Activated CD4-positive, CD25-positive, alpha-beta regulatory T cell treated with anti-CD3 and anti-CD28 coated beads, Interleukin-2, amount 50 U/mL, for 72 hours (primary cell): ENCODE measurements at regions not wholly inside any gene's neighbourhood (a gene's known extent, or its start where the extent isn't known, plus 50 kb on each side); places are given as distances from the start of the nearest gene placed in this dataset.
A peak's percentile ranks its signal among the peaks of the same experiment; 100 is the strongest.

ENCODE experiments used
- DNase-seq: peaks from one replicate; pipeline ENCODE4 v3.0.0; 2021

DNA sequence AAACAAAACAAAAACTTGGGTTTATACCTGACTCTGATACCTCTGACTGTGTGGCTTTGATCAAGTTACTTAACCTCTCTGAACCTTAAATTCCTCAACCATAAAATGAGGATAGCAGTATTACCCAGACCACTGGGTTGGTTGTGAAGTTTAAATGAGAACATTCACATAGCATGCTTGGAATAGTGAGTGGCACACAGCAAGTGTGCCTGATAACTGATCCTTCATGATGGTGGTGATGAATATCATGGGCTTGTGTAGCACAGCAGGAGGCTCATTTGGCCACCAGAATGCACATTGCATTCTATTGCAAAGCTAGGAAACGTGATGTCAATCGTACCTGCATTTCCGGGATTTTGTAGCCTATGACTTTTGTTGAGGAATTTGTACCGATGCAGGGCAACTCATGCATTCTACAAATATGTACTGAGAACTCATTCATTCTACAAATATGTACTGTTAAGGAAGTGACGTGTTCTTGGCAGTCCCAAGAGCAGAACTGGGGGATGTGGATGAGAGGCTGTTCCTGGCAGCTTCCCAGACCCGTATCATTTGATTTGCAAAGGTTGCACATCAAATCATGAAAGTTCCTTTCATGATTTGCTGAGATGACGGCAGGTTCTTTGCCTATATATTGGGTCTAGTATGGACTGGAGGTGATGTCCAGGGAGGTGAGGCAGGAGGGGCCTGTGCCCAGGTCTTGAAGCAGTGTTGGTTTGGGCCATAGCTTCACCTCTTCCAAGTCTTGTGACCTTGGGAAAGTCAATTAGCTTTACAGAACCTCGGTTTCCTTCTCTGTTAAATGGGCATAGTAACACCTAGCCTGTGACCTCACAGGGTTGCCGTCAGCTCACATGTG lies 94.6 kb upstream of the SMNDC1 start:
- DNase-seq = no peak

DNA sequence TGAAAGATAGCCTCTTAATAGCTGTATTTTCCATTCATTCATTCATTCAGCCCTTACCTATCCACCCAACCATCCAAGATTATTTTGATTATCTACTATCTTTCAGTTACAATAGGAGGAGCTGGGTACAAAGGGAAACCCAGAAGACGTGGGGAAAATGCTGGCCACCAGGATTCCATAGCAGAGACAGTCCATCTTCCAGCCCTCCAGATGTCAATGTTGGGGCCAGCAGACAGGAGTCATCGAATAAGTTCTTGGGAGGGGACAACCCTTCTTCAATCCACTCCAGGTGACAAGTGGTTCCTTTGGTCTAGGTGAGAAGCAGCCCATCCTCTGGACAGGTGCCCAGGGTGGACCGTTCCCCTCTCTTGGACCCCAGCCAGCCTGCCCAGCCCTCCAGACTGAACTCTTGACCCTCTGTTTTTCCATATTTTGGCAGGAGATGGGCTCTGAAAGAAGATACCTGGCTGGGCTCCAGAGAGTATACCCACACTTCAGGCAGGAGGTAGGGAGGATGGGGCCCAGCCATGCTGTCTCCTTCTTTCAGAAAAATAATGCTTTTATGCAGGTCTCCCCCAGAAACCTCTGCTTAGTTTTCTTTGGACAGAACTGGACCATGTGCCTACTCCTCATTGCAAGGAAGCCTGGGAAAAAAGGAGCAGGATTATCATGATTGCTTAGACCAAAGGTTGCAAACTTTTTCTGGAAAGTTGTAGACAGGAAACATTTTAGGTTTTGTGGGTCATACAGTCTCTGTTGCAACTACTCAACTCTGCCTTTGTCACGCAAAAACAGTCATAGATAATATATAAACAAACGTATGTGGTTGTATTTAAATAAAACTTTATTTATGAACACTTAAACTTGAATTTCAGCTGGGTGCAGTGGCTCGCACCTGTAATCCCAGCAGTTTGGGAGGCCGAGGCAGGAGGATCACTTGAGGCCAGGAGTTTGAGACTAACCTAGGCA lies 95.5 kb upstream of the SMNDC1 start:
- no peak for DNase-seq

DNA sequence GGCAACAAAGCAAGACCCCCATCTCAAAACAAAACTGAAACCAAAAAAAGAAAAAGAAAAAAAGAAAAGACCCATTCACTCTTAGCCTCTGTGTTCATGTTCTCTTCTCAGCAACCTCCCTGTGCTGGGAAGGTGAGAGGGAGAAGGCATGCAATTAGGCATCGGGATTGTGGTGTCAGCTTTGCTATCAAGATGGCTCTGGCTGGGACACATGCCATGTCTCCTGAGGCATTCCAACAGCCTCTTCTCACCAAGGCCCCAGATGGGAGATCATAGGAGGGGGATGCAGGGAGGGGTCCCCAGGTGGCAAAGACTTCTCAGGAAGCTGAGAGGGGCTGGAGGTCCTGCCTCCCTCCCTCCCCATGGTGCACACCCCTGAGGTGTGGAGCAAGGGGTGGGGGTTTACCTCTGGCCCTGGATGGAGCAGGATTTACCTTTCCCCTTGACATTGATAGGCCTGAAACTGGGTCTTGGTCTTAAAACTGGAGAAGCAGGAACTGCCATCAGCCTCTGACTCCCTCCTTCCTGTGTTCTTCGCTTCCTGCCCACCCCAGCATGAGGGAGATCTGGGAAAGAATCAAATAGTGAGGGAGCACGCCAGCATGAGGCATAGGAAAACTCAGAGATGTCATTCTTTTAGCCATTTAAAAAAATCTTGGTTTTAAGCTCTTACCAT lies 96.2 kb upstream of the DUSP5 start:
- no peak for DNase-seq

DNA sequence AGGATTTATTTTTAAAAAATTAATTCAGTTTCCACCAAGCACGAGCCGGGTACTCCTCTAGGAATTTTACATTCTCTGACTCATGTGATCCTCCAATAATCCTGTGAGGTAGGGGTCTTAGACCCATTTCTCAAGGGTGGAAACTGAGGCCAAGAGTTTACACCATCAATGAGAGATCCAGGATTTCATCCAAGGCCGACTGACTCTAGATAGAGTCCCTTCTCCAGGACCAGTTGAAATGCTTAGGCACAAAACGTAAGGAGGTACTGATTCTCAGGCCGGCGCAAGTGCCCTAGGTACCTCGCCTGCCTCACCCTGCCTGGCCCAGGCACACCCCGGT lies 95.7 kb upstream of the DUSP5 start:
- DNase-seq = no peak

DNA sequence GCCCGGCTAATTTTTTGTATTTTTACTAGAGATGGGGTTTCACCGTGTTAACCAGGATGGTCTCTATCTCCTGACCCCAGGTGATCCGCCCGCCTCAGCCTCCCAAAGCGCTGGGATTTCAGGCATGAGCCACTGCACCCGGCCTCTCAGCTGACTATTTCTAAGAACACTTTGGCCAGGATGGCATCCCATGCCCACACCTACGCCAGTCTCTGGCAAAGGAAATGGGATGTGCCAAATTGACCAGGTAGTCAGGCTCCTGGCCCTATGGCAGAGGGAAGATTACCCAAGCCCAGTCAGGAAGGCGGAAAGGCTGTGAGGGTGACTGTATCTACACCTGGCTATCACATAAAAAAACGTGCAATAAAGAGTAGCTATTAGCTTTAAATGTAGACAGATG lies 94.1 kb upstream of the DUSP5 start:
- no peak for DNase-seq

DNA sequence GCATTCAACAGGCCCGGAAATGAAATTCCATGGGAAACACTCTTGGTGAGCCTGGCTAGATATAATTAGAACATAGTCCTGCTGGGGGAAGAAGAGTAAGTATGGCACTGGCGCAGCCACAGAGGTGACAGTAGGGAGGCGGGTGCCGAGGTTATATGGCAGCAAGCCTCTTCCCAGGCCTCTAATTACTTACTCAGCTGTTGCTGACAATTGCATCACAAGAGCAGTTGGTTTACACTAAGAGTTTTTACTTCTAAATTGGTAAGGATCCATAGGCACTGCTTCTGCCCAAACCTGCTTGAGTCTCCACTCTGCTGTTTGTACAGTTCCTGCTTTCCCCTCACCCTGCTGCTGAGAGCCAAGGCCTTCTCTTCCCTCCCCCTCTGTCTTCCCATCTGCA lies 93.3 kb upstream of the DUSP5 start:
- DNase-seq = no peak

DNA sequence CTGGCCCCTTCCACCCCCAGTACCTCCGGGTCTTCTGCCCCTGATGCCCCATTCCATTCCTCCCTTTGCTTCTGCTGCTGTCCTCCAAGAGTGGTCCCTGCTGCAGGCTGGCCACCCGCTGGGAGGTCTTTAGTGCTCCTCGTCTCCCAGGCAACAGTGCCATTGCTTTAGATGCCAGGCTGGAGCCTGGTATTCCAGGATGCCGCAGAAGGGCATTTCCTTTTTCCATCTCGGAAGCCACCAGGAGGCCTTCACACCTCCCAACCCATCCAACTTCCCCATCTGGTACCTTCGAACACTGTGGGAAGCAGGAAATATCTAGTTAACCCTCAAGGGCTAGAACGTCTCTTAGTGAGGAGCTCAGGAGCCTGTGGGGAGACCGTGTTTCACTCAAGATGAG lies 92.9 kb upstream of the DUSP5 start:
- no peak for DNase-seq

DNA sequence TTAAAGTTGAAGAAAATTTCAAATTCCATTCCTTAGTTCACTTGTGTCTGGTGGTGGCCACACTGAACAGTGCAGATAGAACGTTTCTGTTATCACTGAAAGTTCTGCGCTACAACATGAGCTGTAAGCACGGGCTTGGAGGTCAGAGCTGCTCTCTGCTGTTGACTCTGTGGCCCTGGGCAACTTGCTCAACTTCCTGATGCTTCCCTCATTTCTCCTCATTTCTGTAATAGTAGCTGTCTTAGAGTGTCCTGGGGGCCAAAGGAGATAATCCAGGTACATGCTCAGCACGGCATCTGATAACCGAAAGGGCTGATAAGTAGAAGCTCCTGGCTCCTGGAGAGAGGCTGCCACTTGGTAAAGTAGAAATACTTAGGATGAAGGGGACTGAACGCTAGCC lies 92.3 kb upstream of the DUSP5 start:
- no peak for DNase-seq

DNA sequence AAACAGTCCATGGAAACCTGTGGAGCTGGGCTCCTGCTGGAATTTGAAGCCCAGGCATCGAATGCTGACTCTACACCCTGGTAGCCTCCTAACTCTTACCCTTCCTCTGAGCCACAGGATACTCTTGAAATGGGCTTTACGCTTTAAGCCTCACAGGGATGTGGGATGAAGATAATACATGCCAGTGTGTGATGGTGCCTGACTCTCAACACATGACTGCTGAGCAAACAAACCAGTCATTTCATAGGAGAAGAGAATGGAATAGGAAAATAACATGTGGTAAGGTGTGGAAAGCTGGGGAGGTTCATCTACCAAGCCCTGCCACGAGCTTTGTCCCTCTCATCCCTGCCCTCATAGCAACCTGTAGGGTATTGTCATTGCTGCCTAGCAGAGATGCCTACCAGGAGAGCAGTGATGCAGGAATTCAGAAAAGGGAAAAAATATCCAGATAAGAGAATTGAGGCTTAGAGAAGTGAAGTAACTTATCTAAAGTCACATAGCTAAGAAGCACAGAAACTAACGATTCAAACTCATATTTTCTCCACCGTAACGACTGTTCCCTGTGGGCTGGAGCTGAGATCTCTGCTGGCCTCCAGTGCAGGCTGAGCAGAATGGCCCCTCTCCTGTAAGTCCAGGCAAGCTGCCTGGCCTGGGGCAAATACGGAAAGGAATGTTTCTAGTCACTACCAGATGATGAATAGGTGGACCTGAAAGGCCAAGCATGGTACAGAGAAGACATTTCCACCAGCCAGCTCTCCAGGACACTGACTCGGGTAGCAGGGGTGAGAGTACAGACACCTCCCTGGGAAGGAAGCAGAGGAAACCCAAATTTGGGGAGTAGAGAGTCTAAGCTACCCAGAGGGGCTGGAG lies 90.2 kb upstream of the DUSP5 start:
- DNase-seq = no peak

DNA sequence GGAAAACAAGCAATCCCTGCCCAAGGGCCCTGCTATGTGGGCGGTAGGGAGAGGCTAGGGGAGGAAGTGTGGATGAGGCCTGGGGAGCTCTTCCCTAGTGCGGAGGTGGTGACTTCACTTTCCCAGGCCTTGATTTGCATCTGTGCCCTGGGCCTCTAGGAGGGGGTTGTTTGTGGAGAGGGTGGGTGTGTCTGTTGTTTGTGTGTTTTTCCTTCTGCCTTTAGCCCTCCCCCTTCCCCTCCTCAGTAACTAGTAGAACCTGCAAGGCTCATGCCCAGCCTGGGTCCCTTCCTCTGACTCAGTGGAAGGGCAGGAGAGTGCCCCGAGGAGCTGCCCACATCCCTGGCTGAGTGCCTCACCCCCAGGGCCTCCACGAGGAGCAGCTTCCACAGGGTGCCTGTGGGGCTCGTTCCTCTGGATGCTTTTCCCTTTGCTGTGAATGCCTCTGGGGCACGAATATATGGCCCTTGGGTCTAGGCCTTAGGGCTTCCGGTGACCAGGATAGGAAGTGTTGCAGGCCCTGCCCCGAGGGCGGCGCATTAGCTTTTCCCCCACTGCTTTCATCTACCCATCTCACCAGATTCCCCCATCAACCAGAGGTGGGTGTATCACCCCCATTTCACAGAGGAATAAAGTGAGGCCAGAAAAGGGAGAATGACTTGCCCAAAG lies 89.4 kb upstream of the DUSP5 start:
- DNase-seq = no peak

DNA sequence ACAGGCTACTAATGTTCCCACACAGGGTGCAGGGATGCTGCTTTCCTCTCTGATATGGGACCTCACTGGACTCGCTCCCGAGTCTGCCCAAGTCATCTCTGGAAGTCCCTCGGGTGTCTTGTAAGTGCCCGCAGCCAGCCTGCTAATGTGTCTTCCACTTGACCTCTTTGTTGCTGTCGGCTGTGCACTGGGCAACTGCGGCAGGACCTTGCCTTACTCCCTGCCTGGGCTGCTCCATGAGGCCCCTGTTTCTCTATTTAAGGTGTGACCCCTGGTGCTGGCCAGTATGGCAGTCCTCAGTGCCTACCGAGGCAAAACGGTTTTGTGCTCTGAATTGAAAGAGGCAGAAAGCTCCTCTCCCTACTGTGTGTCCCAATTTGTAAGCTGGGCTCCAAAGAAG lies 88.8 kb upstream of the DUSP5 start:
- DNase-seq = no peak

DNA sequence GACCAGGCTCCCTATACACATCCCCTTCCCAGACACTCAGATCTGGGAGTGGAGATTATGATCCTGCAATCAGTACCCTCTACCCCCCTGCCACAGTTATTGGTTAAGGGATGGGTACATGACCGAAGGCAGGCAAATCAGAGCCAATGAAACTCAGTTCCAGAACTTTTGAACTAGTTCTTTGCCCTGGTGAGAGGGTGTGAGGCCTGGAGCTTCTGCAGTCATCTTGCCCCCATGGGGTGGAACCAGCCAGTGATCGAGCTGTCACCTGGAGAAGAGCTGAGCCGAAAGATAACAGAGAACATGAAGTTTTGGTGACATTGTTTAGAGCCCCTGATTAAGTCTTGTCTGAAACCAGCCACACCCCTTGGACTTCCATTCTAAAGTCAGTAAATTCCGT lies 88.2 kb upstream of the DUSP5 start:
- no peak for DNase-seq

DNA sequence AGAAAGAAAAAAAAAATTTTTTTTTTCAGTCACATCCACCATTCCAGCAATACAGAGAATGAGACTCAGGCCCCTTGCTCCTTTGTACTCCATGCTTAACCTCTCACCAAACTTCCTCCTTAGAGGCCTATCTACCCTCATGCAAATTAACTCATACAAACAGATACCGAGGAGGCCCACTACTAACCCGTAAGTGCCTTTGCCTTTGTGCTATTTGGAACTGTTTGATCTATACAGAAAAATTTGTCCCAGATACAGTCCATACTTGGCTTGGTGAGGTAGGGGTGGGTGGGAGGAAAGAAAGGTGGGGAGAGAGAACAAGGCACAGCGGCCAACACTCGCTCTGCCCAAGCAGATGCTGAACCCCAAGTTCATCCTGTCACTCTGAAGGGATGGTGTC lies 87.8 kb upstream of the DUSP5 start:
- DNase-seq = no peak

DNA sequence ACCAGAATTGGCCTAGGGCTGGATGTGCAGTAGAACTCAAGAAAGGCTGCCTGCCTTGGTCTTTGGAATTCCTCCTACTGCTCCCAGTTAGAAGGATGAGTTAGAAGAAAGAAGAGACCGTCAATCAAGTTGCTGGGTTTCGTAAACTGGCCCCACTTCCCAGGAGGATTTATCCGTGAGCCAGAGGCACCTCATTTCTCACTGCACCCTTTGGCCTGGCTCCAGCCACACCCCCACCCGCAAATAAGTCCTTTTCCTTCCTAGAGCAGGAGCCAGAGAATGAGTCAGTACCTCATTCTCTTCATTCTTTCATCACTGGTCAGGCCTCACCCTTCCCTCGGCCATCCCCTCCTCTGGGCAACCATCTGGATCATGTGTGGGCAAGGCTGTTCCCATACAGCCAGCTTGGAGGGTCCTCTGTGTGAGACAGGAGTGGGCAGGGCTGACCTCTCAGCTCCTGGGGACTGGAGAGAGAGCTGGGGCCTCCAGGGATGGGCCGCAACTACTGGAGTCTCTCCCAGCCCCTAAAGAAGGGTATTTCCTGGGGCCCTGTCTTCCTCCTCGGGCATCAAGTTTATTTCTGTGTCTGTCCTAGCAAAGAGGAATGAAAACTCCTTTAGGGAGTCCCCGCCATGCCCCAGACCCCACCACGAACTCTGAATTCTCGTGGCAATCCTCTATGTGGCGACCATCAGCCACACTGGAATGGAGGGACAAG lies 87.2 kb upstream of the DUSP5 start:
- no peak for DNase-seq

DNA sequence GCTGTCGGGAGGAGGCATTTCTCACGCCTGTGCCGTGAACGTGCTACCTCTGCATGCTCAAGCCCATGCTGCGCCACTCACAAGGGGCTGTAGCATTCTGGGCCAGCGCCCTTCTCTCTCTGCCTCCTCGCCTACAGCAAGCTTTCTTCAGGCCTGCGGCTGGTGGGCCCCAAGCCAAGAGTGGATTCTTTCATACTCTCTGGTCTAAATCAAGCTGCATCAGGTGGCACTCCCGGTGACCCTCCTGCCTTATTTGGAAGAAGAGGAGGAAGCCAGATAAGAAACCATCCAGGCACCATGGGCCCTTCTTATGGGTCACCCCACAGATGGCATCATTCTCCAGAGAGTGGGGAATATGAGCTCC lies 86.7 kb upstream of the DUSP5 start:
- DNase-seq = no peak

DNA sequence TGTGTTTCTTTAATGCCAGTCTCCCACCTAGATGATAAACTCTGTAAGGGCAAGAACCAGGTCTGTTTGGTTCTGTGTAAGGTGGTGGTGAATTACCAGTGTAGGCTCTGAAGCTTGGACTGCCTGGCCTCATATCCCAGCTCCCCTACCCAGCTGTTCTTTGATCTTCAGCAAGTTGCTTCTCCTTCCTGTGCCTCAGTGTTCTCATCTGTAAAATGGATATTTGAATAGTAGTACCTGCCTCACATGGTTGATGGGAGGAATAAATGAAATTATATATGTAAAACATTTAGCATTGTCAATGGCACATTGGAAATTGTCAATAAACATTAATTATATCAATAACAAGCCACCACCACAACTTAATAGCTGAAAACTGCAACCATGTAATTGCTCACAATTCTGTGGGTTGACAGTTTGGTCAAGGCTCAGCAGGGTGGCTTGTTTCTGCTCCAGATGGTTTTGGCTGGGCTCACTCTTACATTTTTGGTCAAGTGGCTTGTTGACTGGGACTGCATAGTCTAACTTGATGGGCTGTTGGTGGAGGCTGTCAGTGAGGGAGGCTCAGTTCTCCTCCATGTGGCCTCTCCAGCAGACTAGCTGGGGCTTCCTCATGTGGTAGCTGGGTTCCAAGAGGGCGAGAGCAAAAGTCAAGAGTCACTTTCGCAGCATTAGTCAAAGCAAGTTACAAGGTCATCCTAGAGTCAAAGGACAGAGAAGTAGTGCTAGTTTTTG lies 84.5 kb upstream of the DUSP5 start:
- no peak for DNase-seq

DNA sequence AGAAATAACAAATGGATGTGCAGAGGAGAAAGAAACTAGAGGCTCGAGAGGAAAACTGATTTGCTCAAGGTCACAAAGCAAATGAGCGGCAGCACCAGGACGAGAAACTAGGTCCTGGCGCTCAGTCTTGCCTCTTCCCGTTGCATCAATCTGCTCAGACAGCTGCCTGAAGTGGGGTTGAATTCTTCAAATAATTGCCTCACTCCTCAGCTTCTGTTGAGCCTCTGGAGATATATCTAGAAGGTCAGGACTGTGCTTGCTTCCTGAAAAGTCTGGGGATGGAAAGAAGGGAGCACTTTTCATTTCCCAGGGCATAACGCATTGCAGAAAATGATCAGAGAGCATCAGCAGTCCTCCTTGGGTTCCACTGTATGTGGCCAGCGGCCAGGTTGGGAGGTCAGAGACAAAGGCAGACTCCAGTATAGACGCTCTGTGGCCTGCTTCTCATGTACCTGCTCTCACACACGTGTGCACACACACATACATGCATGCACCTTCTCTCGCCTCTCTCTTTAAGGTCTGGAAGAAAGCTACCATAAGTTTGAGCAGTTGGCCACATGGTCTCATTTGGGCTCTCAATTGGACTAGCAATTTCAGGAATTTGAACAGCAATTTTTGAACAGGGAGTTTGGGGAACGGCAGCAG lies 83.7 kb upstream of the DUSP5 start:
- DNase-seq = no peak

DNA sequence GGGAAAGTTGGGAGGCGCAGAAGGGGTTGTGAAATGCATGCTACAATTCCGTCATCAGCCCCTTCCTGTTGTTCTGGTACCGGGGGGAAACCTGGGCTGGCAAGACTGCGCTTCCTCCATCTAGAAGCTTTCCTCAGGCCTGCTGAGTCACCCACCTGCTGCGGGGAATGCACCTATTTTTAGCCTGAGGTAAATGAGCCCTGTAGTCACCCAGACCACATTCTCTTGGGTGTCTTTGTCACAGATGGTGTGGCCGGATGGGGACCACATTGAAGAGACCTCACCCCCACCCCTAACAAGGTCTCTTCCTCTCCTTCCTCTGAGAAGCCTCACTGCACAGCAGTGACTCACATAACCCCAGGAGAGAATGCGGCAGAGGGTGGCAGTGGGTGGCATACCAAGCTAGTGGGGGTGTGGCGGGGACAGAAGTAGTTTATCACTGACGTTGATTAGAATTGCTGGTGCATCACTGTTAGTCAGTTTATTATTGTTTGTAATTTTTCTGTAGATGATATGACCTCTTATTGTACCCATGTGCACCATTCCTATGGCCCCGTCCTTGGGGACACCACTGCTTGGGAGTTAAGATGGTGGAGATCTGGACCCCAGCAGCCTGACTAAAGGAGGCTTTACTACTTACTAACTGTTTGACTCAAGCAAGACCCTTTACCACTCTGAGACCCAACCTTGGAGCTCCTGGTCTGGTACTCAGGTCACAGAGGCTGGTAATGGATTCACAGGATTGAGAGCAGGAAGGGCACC lies 83.0 kb upstream of the DUSP5 start:
- peak; percentile 77 for DNase-seq

DNA sequence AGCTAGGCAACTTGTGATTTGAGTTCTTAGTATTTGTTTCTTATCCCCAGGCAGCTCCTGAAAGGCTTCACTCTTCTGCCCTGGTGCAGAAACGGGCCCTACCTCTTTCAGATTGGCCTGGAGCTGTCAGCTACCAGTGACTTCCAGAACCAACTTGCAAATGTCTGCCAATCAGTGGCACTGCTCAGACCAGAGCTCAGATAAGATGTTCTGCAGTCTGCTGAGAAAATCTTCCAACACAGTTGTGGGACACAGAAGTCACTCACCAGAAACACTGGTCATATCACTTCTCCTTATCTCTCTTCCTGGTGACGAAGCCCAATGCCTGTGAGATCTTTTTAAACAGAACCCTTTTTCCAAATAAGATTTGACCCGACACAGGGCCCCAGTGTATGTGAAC lies 81.9 kb upstream of the DUSP5 start:
- no peak for DNase-seq
